IPS-15b (cell line): ENCODE measurements at regions not wholly inside any gene's neighbourhood (a gene's known extent, or its start where the extent isn't known, plus 50 kb on each side); places are given as distances from the start of the nearest gene placed in this dataset.

Source experiments
- H3K27me3 ChIP-seq: one replicate; pipeline ENCODE4 v1.6.1; 2013; ENCODE audit warnings: low read length; ENCODE audit not compliant: control insufficient read depth, insufficient read depth
- H3K36me3 ChIP-seq: one replicate; pipeline ENCODE4 v1.6.1; 2013; ENCODE audit warnings: low read length; ENCODE audit not compliant: control insufficient read depth, insufficient read depth
- H3K4me1 ChIP-seq: one replicate; pipeline ENCODE4 v1.6.1; 2013; ENCODE audit warnings: mild to moderate bottlenecking, low read length; ENCODE audit not compliant: control insufficient read depth, insufficient read depth
- H3K4me3 ChIP-seq: one replicate; pipeline ENCODE4 v1.5.1; 2013; ENCODE audit warnings: low read depth, low read length
- H3K9ac ChIP-seq: one replicate; pipeline ENCODE4 v1.6.1; 2013; ENCODE audit warnings: low read depth, mild to moderate bottlenecking, low read length
- H3K9me3 ChIP-seq: one replicate; pipeline ENCODE4 v1.6.1; 2013; ENCODE audit warnings: mild to moderate bottlenecking, low read length; ENCODE audit not compliant: control insufficient read depth, insufficient read depth

- H3K9ac ChIP-seq, result no peak overlapping the region
- H3K36me3 ChIP-seq, result no peaks in the 10 kb centered on the region
- H3K9me3 ChIP-seq, result no peaks in the 10 kb centered on the region
- no peaks in the 10 kb centered on the region for H3K4me1 ChIP-seq
- H3K4me3 ChIP-seq, result no peak overlapping the region
- no peaks in the 10 kb centered on the region for H3K27me3 ChIP-seq
Measured at GRCh38 chr17:70804161-70804560, 634.8 kb downstream of the KCNJ2 start.

- H3K27me3 ChIP-seq, result no peaks in the 10 kb centered on the region
- H3K36me3 ChIP-seq, result no peaks in the 10 kb centered on the region
- H3K4me3 ChIP-seq, result no peak overlapping the region
- no peaks in the 10 kb centered on the region for H3K4me1 ChIP-seq
- no peak overlapping the region for H3K9ac ChIP-seq
- H3K9me3 ChIP-seq, result no peaks in the 10 kb centered on the region
Measured at GRCh38 chr17:70808596-70808995, 639.3 kb downstream of the KCNJ2 start.

DNA sequence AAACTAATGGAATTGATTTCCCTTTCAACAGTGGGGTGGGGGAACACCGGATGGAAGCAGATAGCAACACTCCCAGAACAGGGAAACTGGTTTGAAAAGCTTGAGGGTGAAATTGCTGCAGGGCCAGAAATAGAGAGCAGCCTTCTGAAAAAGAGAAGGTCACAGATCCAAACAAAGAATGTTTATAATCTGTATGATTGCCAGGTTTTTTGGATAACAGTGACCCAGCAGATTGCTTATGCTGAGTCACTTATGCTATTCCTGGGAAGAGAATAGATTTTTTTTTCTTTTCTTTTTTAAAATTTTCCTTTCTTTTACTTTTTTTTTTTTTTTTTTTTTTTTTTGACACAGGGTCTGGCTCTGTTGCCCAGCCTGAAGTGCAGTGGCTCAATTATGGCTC is 641.3 kb downstream of the KCNJ2 start:
- H3K36me3 ChIP-seq, result no peaks in the 10 kb centered on the region
- no peaks in the 10 kb centered on the region for H3K4me1 ChIP-seq
- no peak overlapping the region for H3K4me3 ChIP-seq
- no peak overlapping the region for H3K9ac ChIP-seq
- H3K9me3 ChIP-seq, result no peaks in the 10 kb centered on the region
- no peaks in the 10 kb centered on the region for H3K27me3 ChIP-seq

DNA sequence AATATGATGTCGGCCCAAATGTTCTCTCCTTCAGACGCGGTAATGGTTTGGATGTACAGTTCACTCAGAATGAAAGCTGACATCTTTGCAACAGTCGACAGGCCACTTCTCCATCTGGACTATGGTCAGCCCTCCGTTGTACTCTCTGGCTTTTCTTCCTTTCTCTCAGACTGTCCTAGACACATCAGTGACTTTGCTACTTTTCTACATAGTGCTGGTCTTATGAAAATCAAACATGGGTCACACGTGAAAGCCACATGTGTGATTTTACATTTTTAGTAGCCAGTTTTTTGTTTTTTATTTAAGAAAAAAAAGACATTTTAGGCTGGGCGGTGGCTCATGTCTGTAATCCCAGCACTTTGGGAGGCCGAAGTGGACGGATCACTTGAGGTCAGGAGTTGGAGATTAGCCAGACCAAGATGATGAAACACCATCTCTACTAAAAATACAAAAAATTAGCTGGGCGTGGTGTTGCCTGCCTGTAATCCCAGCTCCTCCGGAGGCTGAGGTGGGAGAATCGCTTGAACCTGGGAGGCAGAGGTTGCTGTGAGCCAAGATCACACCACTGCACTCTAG is 644.1 kb downstream of the KCNJ2 start:
- H3K27me3 ChIP-seq, result no peaks in the 10 kb centered on the region
- no peak overlapping the region for H3K9ac ChIP-seq
- no peaks in the 10 kb centered on the region for H3K4me1 ChIP-seq
- no peaks in the 10 kb centered on the region for H3K36me3 ChIP-seq
- H3K4me3 ChIP-seq, result no peak overlapping the region
- H3K9me3 ChIP-seq, result no peaks in the 10 kb centered on the region

GRCh38 chr17:70819183-70819582 is 649.9 kb downstream of the KCNJ2 start:
- Histone ChIP-seq H3K9ac (no peak overlapping the region), H3K36me3 (no peaks in the 10 kb centered on the region), H3K27me3 (no peaks in the 10 kb centered on the region), H3K9me3 (no peaks in the 10 kb centered on the region), H3K4me1 (no peaks in the 10 kb centered on the region), H3K4me3 (no peak overlapping the region)

DNA sequence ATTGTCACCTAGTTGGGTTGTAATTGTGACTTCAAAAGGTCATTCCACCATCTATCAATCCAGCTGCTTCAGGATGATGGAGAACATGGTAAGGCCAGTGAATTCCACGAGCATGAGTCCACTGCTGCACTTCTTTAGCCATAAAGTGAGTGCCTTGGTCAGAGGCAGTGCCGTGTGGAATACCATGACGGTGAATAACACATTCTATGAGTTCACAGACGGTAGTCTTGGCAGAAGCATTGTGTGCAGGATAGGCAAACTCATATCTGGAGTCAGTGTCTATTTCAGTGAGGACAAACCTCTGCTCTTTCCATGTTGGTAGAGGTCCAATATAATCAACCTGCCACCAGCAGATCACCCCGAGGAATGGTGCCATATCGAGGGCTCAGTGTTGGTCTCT is 650.9 kb downstream of the KCNJ2 start:
- Histone ChIP-seq H3K36me3 (no peaks in the 10 kb centered on the region), H3K4me1 (no peaks in the 10 kb centered on the region), H3K27me3 (no peaks in the 10 kb centered on the region), H3K9me3 (no peaks in the 10 kb centered on the region), H3K4me3 (no peak overlapping the region), H3K9ac (no peak overlapping the region)

DNA sequence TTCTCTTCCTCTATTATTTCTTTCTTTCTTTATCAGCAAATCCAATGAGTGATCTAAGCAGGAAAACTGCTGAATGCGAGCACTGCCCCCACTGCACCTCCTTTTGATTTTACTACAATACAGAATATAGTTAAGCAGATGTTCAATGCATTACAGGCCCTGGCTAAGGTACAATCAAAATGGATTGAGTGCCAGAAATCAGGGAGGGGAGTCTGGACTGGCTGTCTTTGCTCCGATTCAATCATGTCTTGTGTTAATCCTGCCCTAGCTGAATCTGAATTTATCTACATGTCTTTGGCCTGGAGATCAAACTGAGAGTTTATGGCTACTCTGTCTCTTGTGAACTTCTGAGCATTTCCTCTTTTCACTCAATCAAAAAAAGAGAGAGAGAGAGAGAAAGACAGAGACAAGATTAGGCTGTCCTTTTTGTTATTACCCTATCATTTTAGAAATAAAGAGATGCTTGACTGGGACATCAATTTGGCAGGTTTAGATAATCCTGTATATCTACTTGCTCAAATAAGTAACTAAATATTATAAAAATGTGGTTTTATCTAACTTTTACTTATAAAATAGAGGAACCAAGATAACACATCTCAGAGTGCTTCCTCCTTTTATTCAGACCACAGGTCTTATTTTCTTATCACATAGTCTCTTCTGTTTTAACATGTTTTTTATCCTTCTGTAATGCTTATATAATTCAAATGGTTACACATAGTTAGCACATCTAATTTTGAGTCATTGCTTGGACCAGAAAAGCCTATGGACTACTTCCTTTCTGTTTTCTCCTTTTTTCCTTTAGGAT is 656.2 kb downstream of the KCNJ2 start:
- Histone ChIP-seq H3K36me3 (no peaks in the 10 kb centered on the region), H3K9me3 (no peaks in the 10 kb centered on the region), H3K27me3 (no peaks in the 10 kb centered on the region), H3K4me1 (no peaks in the 10 kb centered on the region), H3K4me3 (no peak overlapping the region), H3K9ac (no peak overlapping the region)

DNA sequence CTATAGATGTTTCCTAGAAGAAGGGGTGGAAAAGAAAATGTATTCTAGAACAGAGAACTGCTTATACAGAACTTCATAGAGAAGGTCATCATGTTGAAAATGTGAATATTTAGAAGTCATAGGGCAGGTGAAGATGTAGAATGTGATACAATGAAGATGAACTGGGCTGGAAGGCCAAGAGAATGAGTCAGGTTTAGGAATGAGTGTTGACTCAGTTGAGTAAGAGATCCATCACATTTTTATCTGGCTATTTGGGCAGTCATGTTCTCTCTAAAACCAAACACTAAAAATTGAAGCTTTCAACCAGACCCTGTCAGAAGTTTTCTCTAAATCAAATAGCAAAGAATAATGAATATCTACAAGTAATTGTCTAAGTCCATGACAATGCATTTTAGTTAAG is 660.5 kb downstream of the KCNJ2 start:
- Histone ChIP-seq H3K27me3 (no peaks in the 10 kb centered on the region), H3K4me3 (no peak overlapping the region), H3K36me3 (no peaks in the 10 kb centered on the region), H3K9me3 (no peaks in the 10 kb centered on the region), H3K9ac (no peak overlapping the region), H3K4me1 (no peaks in the 10 kb centered on the region)

DNA sequence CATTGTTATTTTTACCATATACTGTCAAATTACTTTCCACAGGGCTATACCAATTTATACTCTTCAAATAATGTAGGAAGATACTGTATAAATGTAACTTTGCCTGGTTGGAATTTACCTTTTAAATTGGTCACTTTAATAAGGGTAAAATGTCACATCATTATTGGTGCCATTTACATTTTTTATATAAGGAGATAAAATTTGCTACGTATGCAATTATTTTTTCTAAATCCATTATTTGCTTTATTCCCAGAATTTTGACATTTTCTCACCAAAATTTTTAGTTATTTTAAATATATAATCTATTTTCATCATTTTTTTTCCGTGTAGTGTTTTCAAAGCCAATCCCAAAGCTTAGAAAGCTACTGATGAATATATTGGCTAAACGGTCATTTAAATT is 664.7 kb downstream of the KCNJ2 start:
- no peaks in the 10 kb centered on the region for H3K36me3 ChIP-seq
- no peaks in the 10 kb centered on the region for H3K4me1 ChIP-seq
- H3K9ac ChIP-seq, result no peak overlapping the region
- H3K27me3 ChIP-seq, result no peaks in the 10 kb centered on the region
- H3K9me3 ChIP-seq, result no peaks in the 10 kb centered on the region
- H3K4me3 ChIP-seq, result no peak overlapping the region

GRCh38 chr17:70848785-70849184 is 679.5 kb downstream of the KCNJ2 start:
- H3K4me1 ChIP-seq, result no peaks in the 10 kb centered on the region
- H3K27me3 ChIP-seq, result no peaks in the 10 kb centered on the region
- H3K36me3 ChIP-seq, result no peaks in the 10 kb centered on the region
- no peak overlapping the region for H3K9ac ChIP-seq
- no peak overlapping the region for H3K4me3 ChIP-seq
- H3K9me3 ChIP-seq, result no peaks in the 10 kb centered on the region

- Histone ChIP-seq H3K4me1 (no peaks in the 10 kb centered on the region), H3K27me3 (no peaks in the 10 kb centered on the region), H3K36me3 (no peaks in the 10 kb centered on the region), H3K9ac (no peak overlapping the region), H3K4me3 (no peak overlapping the region), H3K9me3 (no peaks in the 10 kb centered on the region)
Measured at GRCh38 chr17:70855401-70856054, 686.2 kb downstream of the KCNJ2 start.

- peaks cover 2% of the 10 kb centered on the region for H3K9me3 ChIP-seq
Measured at GRCh38 chr17:70857351-70857750, 688.0 kb downstream of the KCNJ2 start.

More at GRCh38 chr17:70857351-70857750, 688.0 kb downstream of the KCNJ2 start:
- no peaks in the 10 kb centered on the region for H3K4me1 ChIP-seq
- peaks cover 3% of the 10 kb centered on the region for H3K36me3 ChIP-seq
- no peaks in the 10 kb centered on the region for H3K27me3 ChIP-seq
- no peak overlapping the region for H3K9ac ChIP-seq
- H3K4me3 ChIP-seq, result no peak overlapping the region
